Kasumi-1 (cell line): ENCODE measurements at regions not wholly inside any gene's neighbourhood (a gene's known extent, or its start where the extent isn't known, plus 50 kb on each side); places are given as distances from the start of the nearest gene placed in this dataset.
A peak's percentile ranks its signal among the peaks of the same experiment; 100 is the strongest.
"Not testable (repeated sequence)": the region's sequence is repeated elsewhere in the genome, so short reads cannot be mapped to it uniquely, and the experiment has no call there.

Source experiments
- DNase-seq, 2 experiments: peaks; one replicate each; lab custom pipeline; 2025; lab: John Stamatoyannopoulos, UW

GRCh38 chr20:40933758-40934157, 94.9 kb upstream of the TOP1 start:
- no peak for DNase-seq

DNA sequence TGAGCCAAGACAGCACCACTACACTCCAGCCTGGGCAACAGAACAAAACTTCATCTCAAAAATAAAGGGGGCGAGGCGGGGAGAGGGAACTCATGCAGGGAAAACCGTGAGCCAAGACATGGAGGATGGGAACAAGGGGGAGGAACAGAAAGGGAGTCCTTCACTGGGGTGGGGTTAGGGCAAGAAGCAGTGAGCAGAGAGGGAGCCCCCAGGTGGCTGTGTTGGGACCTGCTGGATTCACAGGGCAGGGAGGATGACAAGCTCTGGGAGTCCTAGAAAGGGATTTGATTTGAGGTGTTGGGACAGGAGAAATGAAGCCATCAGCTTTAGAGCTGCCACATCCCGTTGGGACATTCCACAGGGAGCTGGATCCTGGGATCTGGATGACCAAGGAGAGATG, 90.6 kb upstream of the TOP1 start:
- peak; percentile 20 to 39 for DNase-seq

- DNase-seq: no peak
Measured at GRCh38 chr20:40939667-40940066, 89.0 kb upstream of the TOP1 start.

- peak; percentile 24 to 35 for DNase-seq
Measured at GRCh38 chr20:40941133-40941610, 87.5 kb upstream of the TOP1 start.

- peak; percentile 43 to 59 for DNase-seq
Measured at GRCh38 chr20:40942006-40942405, 86.6 kb upstream of the TOP1 start.

GRCh38 chr20:40942775-40943174, 85.8 kb upstream of the TOP1 start:
- no peak for DNase-seq

DNA sequence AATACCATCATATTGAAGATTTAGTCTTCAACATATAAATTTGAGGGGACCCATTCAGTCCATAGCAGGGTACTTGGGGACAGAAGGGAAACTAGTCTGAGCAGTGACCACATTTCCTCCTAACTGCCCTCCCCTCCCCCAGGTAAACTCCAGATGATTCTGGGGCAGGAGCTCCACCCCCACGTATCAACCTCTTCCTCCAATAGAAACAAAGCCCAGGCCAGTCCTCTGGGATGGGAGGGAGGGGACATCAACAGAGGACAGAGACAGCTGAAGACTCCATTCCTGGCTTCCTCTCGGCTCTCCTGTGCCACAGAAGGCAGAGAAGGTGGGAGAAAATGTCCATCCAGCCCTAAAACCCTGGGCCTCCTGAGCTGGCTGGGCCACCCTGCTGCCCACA, 85.0 kb upstream of the TOP1 start:
- DNase-seq: no peak

DNA sequence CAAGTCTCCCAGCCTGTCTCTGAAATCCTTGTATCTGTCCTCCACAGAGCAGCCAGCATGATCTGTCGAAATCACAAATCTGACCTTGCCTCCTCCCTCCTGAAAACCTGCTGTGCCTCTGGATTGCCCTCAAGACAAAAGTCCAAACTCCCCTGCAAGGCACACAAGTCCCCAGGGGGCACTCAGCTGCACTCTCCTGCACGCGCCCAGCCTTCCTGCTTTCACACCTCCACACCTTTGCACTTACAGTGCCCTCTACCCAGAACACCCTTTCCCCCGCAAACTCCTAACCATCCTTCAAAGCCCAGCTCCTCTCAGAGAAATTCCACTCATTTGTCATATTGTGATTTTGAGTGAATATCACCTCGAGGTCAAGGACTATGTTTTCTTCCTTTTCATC, 83.4 kb upstream of the TOP1 start:
- DNase-seq: no peak

DNA sequence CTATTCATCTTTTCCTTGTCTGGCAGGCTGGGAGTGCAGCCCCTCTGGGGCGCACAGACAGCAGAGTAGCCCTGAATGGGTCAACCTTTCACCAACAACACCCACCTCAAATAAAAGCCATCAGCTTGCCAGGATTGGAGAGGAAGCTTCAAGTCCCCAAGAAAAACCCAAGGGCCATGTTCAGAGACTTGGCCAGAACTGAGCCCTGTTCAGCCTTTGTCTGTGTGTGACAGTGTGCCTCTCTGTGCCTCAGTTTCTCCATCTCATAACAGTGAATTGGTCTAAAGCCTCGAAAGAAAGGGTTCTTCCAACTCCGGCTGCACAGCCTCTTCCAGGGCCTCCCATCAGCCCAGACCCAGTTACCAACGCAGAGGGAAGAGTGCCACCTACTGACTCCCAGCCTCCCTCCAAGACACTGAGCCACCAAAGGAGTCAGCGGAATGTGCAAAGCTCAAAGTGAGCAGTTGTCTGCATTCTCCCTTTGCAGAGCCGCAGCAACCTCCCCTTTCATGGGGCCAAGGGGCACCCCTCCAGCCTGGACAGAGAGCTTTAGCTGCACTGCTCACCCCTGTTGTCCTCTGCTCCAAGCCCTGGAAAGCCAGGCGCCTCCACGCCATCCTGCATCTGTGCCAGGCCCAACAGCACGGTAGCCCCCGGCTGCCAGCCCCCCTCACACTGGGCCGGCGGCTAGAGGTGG, 82.7 kb upstream of the TOP1 start:
- peak; percentile 75 to 82 for DNase-seq

DNA sequence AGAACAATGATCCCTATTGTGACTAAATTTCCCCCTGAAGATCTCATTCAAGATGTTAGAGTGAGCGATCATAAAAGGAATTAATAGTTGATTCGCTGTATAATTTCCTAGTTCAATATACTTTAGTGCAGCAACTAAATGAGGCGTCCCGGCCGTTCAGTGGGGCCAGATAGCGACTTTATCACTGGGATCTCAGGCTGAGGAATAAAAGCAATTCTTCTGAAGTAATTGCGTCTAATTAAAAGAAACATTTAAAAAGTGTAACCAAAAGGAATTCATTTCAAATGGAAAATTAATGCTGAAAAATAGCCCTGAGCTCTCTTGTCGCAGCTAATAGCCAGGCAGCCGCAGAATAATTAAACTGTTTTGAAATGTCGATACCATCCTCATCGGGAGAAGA, 82.2 kb upstream of the TOP1 start:
- no peak for DNase-seq

DNA sequence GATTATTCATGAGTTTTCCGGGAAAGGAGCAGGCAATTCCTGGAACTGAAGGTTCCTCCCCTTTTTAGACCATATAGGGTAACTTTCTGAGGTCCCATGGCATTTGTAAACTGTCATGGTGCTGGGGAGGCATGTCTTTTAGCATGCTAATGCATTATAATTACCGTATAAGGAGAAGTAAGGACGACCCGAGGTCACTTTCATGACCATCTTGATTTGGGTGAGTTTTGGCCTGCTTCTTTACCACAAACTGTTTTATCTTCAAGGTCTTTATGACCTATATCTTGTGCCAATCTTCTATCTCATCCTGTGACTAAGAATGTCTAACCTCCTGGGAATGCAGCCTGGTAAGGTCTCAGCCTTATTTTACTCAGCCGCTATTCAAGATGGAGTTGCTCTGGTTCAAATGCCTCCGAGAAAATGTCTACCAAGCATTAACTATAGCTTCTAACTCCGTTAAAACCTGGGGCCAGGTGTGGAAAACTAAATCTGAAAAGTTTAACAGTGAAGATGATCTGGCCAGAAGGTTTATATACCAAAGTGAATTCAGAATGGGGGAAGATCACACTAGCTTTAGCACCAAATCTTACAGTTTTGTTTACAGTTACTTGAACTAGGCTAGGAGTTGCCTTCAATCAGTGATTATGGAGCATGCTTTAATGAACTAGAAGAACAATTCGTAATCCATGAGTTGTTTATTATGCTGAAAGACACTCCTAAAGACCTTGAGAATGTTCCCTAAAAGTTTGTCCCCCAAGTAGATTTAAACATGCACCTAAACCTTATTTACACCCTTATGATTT, 80.0 kb upstream of the TOP1 start:
- DNase-seq: no peak

- no peak for DNase-seq
Measured at GRCh38 chr20:40949346-40949745, 79.3 kb upstream of the TOP1 start.

GRCh38 chr20:40952136-40952535, 76.5 kb upstream of the TOP1 start:
- no peak for DNase-seq

DNA sequence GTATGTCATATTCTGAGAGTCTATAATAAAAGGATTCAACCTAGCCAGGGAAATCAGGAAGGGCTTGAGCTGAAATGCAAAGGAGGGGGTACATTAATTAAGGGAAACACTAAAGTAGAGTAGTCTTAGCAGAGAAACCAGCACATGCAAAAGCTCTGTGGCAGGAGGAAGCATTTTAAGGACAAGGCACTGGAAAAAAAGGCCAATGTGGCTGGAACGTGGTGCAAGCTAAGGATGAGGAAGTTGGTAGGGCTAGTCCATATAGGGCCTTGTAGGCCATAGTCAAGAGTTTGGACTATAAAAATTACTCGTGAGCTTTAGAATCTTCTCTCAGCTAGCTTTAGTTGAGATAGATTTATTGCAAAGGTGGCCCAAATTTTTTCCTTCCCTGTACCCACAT, 75.2 kb upstream of the TOP1 start:
- DNase-seq: peak in 1 of 2 experiments; percentile 9

DNA sequence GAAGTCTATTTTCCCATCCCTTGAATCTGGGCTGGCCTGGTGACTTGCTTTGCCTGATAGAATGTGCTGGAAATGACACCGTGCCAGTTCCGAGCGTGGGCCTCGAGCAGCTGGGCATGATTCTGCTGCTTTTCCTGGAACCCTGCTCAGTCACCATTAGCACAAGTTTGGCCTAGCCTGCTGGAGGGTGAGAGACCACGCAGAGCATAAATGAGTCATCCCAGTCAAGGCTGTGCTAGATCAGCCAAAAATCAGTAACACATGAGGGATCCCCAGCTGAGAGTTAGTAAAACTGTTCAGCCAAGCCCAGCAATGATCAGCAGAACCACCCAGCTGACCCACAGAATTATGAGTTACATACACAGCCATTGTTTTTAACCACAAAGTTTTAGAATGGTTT, 74.8 kb upstream of the TOP1 start:
- DNase-seq: no peak

DNA sequence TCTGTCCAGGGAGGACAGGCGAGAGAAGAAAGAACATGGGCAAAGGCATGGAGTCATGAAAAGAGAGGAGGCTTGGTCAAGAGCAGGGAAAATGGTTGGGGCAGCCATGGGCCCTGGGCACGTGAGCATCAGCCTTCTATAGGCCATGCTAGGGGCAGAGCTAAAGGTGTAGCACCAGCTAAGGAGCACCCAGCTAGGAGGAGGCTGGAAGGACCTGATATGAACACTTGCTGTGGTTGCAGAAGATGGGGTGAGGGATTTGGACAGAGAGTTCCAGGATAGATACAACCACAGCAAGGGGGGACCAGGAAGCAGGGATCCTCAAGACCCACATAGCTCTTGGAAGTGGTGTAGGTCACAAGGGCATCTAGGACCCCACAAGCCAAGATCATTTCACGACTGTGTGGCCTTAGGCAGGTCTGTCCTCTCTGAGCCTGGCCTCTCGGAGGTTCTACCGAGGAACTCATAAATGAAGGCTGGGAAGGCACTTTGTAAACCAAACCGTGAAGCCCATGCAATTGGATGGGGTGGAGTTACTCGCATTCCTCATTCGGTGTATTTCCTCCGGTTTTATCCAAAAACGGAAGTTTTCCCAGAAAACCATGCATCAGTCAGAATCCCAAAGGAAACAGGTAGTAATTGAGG, 74.0 kb upstream of the TOP1 start:
- DNase-seq: no peak

GRCh38 chr20:40955326-40955725, 73.3 kb upstream of the TOP1 start:
- no peak for DNase-seq

DNA sequence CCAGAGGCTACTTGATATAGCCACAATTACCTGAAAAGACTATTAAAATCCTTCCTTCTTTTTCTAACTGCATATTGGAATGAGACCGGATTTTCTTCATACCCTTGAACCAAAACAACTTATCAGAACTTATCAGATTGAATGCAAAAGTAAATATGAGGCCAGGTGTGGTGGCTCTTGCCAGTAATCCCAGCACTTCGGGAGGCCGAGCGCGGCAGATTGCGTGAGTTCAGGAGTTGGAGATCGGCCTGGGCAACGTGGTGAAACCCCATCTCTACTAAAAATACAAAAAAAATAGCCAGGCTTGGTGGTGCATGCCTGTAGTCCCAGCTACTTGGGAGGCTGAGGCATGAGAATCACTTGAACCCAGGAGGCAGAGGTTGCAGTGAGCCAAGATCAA, 72.8 kb upstream of the TOP1 start:
- DNase-seq: not testable (repeated sequence)

DNA sequence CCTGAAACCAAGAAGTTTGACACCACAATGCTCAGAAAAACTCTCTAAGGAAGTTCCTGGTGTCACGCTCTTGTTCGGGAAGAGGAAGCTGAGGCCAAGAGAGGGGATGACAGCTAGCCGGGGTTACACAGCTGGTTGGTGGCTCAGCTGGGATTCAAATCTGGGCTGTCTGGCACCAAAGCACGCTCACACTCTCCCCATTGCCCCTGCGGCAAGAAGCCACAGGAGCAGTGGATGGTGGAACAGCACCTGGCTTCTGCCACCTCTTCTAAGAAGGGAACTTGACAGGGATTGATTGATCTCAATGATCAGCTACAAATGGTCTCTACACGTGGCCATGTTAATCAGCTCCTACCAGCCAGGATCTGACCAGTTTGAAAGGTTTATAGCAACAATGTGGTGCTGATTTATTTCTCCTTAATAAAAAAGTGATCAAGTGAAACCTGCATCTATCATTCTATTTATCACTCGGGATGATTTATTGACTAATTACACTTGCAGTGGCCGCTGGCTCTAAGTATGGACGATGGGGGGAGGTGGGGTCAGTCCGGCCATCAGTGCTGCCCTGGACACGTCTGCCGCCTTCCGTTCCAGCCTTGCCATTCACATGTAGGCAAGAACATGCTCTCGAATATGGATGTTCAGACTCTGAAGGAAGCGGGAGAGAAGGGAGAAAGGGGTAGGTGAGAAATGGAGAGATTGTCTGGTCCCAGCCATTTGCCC, 71.9 kb upstream of the TOP1 start:
- peak; percentile 81 to 85 for DNase-seq

GRCh38 chr20:40957265-40957760, 71.3 kb upstream of the TOP1 start:
- DNase-seq: no peak

DNA sequence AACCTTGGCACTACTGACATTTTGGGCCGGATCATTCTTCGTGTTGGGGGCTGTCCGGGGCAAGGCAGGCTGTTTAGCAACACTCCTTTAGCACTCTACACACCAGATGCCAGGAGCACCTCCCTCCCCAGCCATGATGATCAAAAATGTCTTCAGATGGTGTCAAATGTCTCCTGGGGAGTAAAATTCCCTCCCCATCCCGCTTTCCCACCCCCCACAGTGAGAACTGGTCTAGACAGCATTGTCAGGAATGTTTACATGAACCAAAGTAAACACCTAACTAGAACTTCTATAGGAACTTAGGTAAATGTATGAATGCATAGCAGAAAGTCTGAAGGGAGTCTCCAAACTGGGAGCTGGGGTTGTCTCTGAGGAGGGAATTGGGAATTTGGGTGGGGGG, 70.0 kb upstream of the TOP1 start:
- DNase-seq: no peak
